GM19328 (cell line): ENCODE measurements at regions not wholly inside any gene's neighbourhood (a gene's known extent, or its start where the extent isn't known, plus 50 kb on each side); places are given as distances from the start of the nearest gene placed in this dataset.

Experiments used
- ATAC-seq: cut with Tn5 transposase; IDR thresholded peaks from one replicate; pipeline ENCODE4 v1.9.1; 2021; ENCODE audit warnings: mild to moderate bottlenecking, moderate library complexity; ENCODE audit not compliant: unreplicated experiment

GRCh38 chr2:129135017-129135416 is 816.3 kb upstream of the HS6ST1 start:
- no peak for ATAC-seq

GRCh38 chr2:129139380-129139779 is 820.7 kb upstream of the HS6ST1 start:
- ATAC-seq = no peak

- no peak for ATAC-seq
Observed at GRCh38 chr2:129142465-129142864, 823.8 kb upstream of the HS6ST1 start.

GRCh38 chr2:129144082-129144791 is 825.6 kb upstream of the HS6ST1 start:
- no peak for ATAC-seq

GRCh38 chr2:129152514-129152913 is 827.0 kb upstream of the RAB6C start:
- no peak for ATAC-seq

- no peak for ATAC-seq
Observed at GRCh38 chr2:129160879-129161278, 818.6 kb upstream of the RAB6C start.

- ATAC-seq = no peak
Observed at GRCh38 chr2:129164220-129164949, 815.1 kb upstream of the RAB6C start.

- no peak for ATAC-seq
Observed at GRCh38 chr2:129165006-129165405, 814.5 kb upstream of the RAB6C start.

GRCh38 chr2:129167456-129167855 is 812.0 kb upstream of the RAB6C start:
- no peak for ATAC-seq

- no peak for ATAC-seq
Observed at GRCh38 chr2:129170570-129170969, 808.9 kb upstream of the RAB6C start.

- no peak for ATAC-seq
Observed at GRCh38 chr2:129174143-129174542, 805.3 kb upstream of the RAB6C start.

GRCh38 chr2:129175051-129175450 is 804.4 kb upstream of the RAB6C start:
- ATAC-seq = no peak

- no peak for ATAC-seq
Observed at GRCh38 chr2:129176375-129176774, 803.1 kb upstream of the RAB6C start.

GRCh38 chr2:129178356-129178755 is 801.1 kb upstream of the RAB6C start:
- ATAC-seq = no peak

GRCh38 chr2:129179199-129179598 is 800.3 kb upstream of the RAB6C start:
- ATAC-seq = no peak

- no peak for ATAC-seq
Observed at GRCh38 chr2:129180124-129180716, 799.2 kb upstream of the RAB6C start.

- ATAC-seq = no peak
Observed at GRCh38 chr2:129181433-129181832, 798.0 kb upstream of the RAB6C start.

- no peak for ATAC-seq
Observed at GRCh38 chr2:129181963-129182362, 797.5 kb upstream of the RAB6C start.

- no peak for ATAC-seq
Observed at GRCh38 chr2:129187343-129187742, 792.1 kb upstream of the RAB6C start.

- ATAC-seq = no peak
Observed at GRCh38 chr2:129188451-129188850, 791.0 kb upstream of the RAB6C start.

- ATAC-seq = no peak
Observed at GRCh38 chr2:129189617-129190319, 789.7 kb upstream of the RAB6C start.
